HG03175 (cell line): ENCODE measurements at regions not wholly inside any gene's neighbourhood (a gene's known extent, or its start where the extent isn't known, plus 50 kb on each side); places are given as distances from the start of the nearest gene placed in this dataset.

Experiments used
- ATAC-seq: cut with Tn5 transposase; IDR thresholded peaks from one replicate; pipeline ENCODE4 v1.9.1; 2021; ENCODE audit warnings: mild to moderate bottlenecking, moderate library complexity; ENCODE audit not compliant: unreplicated experiment

DNA sequence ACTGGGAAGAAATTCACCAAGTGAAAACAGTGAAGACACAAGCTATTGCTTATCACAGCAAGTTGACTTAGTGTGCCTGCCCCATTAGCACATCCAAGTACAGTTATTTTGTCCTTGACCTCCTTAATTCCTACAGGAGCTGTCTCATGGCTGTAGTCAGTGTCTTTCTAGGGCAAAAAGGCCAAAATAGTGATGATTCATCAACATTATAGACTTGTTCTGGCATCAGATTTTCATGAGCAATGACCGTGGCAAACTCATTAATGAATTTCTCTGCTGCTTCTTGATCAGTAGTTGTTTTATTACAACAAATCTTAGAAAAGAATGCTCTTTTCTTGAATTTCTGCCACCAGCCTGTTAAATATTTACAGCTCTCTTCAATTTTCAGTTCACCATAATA, 1169.3 kb upstream of the DDX18 start:
- no peak for ATAC-seq

DNA sequence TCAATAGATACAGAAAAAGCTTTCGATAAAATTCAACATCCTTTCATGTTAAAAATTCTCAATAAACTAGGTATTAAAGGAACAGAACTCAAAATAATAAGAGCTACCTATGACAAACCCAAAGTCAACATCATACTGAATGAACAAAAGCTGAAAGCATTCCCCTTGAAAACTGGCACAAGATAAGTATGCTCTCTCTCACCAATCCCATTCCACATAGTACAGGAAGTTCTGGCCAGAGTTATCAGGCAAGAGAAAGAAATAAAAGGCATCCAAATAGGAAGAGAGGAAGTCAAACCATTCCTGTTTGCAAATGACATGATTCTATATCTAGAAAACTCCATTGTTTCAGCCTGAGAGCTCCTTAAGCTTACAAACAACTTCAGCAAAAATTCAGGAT, 1145.8 kb upstream of the DDX18 start:
- ATAC-seq: no peak

DNA sequence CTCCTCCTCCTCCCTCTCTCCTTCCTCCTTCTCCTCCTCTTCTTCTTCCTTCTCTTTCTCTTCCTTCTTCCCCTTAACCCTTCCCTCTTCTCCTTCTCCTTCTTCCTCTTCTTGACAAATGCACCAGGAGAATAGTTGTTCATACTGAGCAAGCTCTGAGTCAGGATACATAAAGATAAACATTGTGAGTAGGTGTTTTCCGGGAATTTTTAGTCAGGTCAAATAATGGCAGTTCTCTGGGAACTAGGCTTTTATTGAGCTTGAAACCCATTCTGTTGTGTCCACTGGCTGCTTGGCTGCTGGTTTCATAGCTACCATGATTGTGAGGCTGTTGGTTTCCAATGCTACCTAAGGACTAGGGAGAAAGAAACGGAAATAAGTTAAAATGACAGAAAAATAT, 1144.7 kb upstream of the DDX18 start:
- ATAC-seq: no peak

DNA sequence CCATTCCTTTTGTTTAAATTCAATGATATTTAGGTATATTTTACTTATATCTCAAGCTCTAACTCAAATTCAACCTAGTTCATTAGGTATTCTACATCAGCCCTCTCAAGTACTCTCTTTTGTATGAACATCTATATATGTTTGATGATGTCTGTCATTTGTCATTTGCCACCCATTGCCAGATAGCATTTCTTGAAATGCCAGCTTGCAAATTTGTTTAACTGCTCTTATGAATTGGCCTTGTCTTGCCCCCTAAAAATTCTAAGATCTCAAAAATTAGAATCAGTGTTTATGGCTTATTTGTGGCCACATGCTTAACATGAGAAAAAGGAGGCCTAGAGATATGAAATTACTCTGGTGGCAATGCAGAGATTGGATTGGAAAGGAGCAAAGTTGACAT, 1140.3 kb upstream of the DDX18 start:
- ATAC-seq: no peak

DNA sequence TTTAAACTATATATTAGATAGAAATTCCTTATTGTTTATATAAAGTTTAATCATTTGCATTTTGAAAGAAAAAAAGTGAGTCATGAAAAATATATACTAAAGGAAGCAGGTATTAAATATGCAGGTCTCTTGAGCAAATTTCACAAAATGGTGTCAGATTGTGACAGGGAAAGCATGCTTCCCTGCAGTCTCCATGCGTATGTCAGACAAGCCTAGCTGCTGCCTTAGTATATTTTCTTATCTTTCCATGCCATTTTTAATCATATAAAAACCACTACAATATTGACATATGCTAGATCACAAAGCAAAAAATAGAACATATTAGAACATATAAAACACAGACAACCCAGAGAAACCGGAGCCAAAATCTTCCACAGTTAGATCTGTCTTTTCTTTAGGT, 1137.7 kb upstream of the DDX18 start:
- ATAC-seq: no peak

DNA sequence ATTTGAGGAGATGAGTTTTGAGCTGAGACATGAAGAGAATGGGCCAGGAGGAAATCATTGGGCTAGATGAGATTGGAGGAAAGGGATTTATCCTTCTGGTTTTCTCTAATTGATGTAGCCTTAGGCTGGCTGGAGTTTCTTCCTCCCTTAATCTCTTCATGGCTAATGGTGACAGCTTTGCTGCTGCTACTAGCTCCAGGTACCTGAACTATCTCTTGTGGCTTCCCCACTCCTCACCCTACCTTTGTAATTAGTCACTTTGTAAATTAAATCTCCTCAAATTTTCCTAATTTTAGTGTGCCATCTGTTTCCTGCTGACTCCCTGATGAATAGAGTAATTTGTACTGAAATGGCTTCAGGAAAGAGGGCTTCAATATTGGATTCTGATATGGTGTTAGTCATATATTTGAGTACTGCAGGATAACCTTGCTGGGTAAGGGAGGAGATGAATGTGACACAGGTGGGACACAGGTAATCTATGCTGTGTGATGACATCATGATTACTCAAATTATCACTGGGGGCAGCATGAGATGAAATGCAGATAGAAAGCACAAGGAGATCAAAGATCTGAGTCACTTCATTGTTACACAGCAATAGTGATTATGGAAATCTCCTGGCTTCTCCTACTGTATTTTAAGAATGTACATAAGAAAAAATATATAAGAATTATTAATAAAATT, 1134.1 kb upstream of the DDX18 start:
- ATAC-seq: no peak

DNA sequence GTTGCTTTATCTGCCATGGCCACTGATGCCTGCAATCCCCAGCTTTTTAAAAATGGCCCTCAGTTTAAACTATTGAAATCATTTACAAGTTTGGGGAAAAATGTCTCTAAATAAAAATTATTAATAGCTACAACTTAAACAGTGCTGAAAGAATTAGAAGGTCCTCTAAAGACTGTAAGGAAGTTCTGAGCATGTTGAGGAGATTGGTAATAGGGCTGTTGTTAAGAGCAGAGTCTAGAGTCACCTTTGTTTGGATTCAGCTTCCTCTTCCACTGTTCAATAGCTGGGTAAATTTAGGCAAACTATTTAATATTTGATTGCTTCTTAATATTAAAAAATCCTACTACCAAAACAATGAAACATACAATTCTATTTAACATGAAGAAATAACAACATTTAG, 1127.1 kb upstream of the DDX18 start:
- ATAC-seq: no peak

DNA sequence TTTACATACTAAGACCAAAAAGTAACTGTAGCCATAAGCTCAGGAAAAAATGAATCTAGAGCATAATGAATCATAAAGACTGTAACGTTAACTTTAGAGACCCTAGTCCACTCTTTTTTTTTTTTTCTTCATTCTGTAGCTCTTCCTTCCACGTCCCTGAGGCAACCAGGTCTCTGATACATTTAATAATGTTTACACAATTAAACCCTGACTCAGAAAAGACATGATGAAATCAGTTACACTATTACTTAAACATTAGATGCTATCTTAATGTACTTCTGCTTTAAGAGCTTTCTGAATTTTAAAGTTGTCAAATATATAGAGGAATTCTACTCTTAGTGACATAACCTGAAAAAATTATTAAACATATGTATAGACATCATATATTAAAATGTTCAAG, 1121.5 kb upstream of the DDX18 start:
- no peak for ATAC-seq

DNA sequence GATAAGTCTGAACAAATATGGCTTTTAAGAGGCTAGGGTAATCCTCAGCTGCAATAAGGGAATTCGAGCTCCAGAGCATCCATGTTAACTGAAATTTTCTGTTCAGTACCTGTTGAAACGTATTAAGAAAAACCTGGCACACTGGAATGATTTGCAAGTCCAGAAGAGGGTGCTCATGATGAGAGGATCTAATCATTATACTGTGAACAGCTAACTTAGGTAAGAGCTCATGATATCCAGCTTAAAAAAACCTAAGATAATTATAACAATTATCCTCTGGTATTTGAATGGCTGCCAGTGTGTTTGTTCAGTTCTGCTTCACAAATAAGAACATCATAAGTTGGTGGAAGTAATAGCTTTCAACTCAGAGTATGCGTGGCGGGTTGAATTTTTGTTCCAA, 1118.3 kb upstream of the DDX18 start:
- ATAC-seq: no peak

DNA sequence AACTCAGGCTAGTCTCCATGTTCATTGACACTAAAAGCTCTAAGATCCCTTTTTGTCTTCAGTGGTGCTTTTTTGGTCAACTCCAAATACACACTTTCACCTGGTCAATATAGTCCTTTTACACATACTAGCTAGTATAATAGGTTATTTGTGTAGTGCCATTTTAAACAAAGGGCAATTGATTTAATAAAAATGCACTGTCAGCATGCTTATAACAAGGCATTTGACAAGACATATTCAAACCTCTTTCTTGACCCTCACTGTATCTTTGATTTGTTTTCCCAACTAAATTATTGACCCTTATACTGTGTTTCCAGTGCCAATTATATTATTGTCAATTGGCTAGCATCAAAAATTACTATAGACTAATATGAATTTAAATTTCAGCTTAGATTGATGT, 1117.6 kb upstream of the DDX18 start:
- no peak for ATAC-seq

DNA sequence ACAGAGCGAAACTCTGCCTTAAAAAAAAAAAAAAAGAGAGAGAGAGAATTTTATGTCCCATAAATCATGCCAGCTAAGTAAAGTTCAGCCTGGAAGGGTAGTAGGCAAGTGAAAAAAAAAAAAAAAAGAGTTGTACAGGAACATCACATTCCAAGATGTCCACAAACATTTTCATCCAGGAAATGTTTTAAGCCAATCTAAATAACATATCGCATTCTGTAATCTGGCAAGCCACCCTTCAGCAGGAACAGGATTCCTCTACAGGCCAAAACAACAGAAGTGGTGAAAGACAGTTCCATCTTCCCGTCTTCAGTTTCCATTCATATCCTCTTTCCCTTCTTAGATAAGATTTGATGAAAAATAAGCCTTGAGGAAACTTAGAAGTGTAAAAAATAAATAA, 1108.1 kb upstream of the DDX18 start:
- no peak for ATAC-seq

DNA sequence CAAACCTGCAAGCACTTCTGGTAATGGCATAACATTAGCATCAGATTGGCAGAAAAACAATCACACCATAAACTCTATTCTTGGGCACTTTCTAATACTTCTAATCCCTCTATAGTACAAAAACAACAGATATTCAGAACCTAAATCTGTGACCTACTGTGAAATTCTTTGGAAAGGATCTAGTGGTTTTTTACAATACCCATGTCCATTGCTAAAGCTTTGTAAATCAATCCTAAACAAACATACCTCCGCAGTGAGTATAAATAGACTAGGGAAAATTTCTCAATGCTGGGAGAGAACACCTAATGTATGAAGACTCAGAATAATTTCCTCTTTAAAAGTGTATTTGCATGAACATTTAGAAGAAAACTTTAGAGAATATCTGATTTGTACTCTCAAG, 1098.5 kb upstream of the DDX18 start:
- ATAC-seq: no peak

DNA sequence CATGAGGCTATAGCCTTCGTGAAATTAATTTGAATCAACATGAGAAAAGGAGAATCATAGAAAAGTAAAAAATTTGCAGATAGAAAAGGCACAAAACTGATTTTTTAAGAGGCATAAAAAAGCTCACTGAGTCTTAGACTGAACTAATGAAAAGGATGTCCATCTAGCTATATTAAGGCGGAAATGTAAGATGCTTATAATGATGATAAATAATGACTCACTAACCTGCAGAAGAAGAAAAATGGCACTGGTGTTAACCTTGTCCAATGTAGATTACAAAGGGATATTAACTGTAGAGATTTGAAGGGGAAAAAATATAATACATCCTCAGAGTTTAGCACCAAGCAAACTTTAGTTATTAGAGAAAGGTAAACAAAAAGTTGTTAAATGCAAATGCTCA, 1098.0 kb upstream of the DDX18 start:
- no peak for ATAC-seq

DNA sequence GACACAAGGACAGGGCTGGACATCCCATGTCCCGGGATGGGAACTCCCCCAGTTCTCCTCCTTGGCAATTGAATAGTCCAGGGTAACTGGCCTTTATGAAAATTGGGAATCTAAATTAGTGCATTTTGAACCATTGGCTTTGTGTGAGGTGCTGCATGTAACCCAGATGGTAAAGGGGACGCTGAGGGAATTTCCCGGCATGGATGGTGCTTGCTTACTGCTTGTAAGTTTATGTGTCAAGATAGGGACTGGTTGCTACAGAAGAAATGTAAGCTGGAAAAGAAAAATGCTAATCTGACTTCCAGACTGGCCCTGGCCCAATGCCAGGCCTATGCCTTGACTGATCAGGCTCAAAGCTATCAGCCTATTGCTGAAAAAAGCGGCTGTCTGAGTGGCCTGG, 1096.7 kb upstream of the DDX18 start:
- ATAC-seq: no peak

DNA sequence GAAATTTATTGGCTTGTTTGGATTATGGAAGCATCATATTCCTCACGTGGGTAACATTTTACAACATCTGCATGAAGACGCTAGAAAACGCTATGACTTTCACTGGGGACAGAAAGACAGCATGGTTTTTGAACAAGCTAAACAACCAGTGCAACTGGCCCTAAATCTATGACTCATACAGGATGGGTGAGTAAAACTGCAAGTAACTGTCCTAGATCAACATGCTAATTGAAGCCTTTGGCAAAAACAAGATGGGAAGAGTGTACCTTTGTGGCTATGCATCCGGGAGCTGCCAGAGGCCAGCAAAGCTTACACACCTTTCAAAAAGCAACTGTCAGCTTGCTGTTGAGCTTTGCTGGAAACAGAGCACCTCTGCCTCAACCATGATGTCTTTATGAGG, 1096.0 kb upstream of the DDX18 start:
- ATAC-seq: no peak

DNA sequence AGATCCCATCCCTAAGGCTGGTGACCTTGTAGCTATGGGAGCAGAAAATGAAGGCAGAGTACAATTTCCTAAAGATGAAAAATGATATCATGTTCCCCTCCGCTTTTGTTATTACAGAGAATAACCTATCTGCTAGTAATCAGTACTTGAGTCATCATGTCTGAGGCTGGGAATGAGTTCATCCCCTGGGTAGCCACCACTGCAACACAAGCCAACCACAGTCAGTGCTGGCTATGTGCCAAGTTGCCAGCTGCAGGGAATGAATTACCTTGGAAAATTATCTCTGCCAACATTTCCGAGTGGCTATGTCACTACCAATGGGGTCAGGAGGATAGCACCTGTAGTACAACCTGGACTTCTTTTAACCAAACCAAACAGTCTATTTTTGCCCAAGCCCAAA, 1094.7 kb upstream of the DDX18 start:
- no peak for ATAC-seq

DNA sequence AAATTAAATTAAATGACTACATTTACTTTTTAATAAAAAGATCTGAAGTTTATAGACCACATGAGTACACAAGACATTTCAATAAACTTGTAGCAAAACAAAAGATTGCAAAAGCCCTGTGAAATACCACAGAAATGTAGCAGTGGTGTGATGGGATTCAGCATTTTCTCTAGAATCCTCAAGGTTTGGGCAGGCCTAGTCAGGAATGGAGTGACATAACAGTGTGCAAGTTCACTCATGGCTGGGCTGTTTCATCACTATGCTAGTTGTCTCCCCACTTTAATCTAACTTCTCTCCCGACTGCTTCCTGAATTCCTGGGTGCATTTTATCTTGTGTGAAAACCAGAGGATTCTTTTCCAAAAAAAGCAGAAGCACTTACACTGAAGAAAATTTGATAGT, 1089.9 kb upstream of the DDX18 start:
- ATAC-seq: no peak

DNA sequence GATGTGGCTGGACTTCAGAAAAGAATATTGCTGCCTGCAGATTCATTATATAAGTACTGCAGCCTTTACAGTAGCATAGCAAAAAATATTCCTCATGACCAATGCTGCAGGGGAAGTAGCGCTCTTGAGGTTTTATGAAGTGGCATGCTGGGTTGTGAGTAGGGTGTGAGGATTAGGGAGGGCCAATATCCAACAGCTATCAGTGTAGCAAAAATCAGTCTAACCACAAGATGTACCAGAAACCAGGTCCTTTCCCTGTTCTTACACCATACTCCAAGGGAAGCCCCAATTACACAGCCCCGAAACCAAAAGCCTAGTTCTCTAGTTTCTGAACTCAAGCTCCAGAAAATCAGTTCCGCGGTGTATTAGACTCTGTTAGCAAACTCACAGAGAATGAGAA, 1082.2 kb upstream of the DDX18 start:
- ATAC-seq: no peak

DNA sequence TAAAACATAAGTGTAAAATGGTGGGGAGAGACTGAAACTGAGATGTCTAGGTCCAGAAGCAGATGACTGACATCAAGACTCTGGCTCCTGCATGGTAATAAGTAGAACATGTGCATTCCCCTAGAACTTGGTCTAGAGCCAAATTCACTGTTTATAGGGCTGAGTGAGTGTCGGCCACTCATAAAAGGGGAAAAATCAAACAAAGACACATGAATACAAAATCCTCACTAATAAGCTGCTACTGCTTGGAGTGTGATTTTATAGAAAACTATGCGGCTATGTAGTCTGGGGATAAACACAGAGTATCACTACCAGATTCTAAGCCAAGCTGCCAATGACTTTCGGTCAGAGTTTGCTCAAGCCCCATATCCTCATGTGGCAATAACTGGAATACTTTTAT, 1080.8 kb upstream of the DDX18 start:
- no peak for ATAC-seq

DNA sequence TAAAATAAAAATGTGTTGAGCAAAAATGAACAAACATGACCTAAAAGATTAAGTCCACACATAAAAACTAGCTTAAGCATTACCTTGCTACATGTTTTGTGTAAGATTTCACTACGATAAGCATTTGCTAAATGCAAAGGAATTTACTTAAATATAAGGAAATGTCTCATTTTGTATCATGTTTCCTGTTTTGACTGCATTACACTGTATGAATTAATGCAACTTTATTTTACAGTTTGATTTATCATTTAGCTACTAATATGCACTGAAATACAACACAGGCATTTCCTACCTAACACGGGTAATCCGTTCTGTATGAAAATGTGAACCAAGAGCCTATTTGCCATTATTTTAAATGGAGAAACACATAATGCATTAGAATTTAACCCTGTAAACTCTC, 1076.5 kb upstream of the DDX18 start:
- ATAC-seq: no peak

DNA sequence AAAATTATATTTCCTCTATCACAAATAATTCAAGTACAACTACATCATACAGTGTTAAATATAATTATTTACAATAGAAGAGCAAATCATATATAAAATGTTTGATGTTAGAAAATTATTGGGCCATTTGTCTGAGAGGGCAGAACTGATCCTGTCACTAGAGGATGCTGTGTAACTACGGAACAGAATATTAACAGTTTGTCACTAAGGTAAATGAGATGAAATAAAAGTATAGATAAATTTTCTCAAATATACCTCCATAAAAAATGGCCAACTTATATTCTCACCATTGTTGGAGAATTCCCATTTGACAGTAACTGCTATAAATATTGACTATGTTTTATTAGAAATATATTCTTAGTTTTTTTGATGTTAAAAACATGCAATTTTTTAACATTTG, 1067.4 kb upstream of the DDX18 start:
- ATAC-seq: no peak

DNA sequence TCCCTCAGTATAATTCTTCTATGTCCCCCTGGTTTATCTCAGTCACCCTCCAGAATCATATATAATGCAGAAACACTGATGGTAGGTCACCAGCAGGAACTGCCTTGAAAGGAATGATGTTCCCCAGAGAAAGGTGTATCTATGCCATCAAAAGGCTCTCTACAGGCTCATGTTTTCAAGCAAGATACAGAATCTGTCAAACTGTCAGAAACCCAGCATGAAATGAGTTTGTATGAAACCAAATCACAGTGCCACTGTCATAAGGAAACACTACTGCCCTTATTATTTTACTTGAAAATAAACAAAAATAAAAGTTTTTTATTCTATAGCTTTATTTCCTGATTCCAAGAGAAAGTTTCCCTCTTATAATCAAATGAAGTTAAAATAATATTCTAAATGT, 1064.5 kb upstream of the DDX18 start:
- ATAC-seq: no peak

DNA sequence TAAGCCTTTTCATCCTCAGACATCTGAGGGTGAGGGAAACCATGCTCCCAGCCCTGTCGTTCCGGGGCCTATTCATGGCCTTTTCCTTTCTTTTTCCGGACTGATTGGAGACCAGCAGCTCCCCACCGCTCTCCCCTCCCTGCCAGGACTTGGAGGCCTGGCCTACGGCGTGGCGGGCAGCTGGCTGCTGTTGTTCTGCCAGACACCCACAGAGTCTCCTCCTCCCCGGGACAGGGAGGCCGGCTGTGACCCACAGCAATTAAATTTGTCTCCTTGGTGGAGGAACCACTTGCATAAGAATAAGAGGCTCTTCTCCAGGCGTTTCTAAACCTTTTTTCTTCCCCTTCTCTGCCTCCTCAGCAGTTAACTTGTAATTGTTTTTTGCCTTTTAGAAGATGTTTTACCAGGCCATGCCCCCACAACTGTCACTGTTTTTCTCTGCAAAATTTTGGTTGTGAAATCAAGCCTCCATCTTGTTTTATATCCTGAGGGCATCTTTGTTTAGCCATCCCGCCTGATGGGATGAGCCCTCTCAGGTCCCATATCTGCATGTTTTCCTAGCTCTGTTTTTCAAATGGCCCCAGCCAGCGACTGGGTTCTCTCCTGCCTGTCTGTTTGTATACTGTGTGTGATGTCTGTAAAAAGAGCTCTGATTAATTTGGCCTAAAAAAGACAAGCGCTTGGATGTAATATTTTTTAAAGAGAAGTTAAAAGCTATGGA, 1060.0 kb upstream of the DDX18 start:
- no peak for ATAC-seq
